ENCODE measurements at regions not wholly inside any gene's neighbourhood (a gene's known extent, or its start where the extent isn't known, plus 50 kb on each side); places are given as distances from the start of the nearest gene placed in this dataset.

DNA sequence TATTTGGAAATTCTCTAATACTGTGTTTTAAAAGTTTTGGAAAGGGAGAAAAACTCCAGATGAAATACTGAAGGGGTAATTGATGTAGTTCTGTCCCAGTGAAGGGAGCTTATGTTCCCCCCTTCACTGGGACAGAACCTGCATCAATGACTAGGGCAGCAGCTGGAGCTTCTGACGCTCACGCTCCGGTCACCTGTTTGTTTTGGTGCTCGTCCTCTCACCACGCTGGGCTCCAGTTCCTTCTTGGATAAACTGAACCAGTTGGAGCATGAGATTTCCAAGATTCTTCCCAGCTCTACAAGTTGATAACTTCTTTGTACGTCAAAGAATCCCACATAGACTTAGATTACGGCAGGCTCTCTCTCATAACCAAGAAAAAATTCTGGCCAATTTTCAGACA, 51.4 kb upstream of the HNRNPU start:
- TF ChIP-seq, protein P1, sequence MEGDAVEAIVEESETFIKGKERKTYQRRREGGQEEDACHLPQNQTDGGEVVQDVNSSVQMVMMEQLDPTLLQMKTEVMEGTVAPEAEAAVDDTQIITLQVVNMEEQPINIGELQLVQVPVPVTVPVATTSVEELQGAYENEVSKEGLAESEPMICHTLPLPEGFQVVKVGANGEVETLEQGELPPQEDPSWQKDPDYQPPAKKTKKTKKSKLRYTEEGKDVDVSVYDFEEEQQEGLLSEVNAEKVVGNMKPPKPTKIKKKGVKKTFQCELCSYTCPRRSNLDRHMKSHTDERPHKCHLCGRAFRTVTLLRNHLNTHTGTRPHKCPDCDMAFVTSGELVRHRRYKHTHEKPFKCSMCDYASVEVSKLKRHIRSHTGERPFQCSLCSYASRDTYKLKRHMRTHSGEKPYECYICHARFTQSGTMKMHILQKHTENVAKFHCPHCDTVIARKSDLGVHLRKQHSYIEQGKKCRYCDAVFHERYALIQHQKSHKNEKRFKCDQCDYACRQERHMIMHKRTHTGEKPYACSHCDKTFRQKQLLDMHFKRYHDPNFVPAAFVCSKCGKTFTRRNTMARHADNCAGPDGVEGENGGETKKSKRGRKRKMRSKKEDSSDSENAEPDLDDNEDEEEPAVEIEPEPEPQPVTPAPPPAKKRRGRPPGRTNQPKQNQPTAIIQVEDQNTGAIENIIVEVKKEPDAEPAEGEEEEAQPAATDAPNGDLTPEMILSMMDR (IDR thresholded peaks at IDR 0.05; ENCODE audit: low read depth, low read length): no peak
- no peak for TF ChIP-seq EZH2phosphoT487 (IDR thresholded peaks at IDR 0.05; ENCODE audit: low read depth)
